ENCODE measurements at regions not wholly inside any gene's neighbourhood (a gene's known extent, or its start where the extent isn't known, plus 50 kb on each side); places are given as distances from the start of the nearest gene placed in this dataset.

DNA sequence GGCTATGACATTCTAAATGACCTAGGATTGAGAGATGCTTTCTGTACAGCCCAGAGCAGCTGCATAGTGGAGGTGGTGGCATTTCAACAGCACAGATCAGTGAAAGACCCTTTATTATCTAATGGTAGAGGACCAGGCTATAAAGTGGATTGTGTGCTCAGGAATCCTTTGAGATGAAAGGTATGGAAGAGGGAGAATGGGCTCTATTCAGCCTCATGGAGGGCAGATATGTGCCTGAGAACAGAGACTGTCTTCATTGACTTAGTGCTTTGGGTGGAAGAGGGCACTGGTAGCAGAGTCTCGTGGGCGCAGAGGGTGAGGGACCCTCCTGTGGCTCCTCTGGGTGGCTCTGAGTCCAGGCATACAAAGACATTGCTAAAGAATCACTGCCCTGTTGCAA lies 130.0 kb upstream of the SLC24A5 start:
- no peak overlapping the region for H3K9ac ChIP-seq (ENCODE audit: insufficient read depth in 1 of 2, low read length in 2 of 2)
- no peak overlapping the region for H3K27ac ChIP-seq (ENCODE audit: low read depth in 1 of 2, low read length in 1 of 2)
- no peaks in the 10 kb centered on the region for H3K9me3 ChIP-seq (ENCODE audit: control insufficient read depth in 4 of 4, insufficient read depth in 3 of 4, low read length in 3 of 4)
- H3K27me3 ChIP-seq (ENCODE audit: control insufficient read depth in 3 of 3, insufficient read depth in 3 of 3, low read length in 2 of 3), result no peaks in the 10 kb centered on the region
- no peak overlapping the region for H3K4me3 ChIP-seq
- ATAC-seq (ENCODE audit: insufficient read depth, low FRiP score), result no peak
- peaks cover 0 to 6% (median 0%) of the 10 kb centered on the region in 5 donors for H3K4me1 ChIP-seq (ENCODE audit: control insufficient read depth in 5 of 5, insufficient read depth in 5 of 5, low read length in 5 of 5)
- TF ChIP-seq, protein P1, sequence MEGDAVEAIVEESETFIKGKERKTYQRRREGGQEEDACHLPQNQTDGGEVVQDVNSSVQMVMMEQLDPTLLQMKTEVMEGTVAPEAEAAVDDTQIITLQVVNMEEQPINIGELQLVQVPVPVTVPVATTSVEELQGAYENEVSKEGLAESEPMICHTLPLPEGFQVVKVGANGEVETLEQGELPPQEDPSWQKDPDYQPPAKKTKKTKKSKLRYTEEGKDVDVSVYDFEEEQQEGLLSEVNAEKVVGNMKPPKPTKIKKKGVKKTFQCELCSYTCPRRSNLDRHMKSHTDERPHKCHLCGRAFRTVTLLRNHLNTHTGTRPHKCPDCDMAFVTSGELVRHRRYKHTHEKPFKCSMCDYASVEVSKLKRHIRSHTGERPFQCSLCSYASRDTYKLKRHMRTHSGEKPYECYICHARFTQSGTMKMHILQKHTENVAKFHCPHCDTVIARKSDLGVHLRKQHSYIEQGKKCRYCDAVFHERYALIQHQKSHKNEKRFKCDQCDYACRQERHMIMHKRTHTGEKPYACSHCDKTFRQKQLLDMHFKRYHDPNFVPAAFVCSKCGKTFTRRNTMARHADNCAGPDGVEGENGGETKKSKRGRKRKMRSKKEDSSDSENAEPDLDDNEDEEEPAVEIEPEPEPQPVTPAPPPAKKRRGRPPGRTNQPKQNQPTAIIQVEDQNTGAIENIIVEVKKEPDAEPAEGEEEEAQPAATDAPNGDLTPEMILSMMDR (IDR thresholded peaks at IDR 0.05; ENCODE audit: control extremely low read depth, extremely low read depth), result no peak
- DNase-seq, result no peak
- H3K36me3 ChIP-seq (ENCODE audit: control insufficient read depth in 4 of 4, insufficient read depth in 4 of 4, low read length in 4 of 4), result no peaks in the 10 kb centered on the region
- 95 to 98% methylated on average over 2 of the region's 2 CpGs for WGBS, 2 donors

DNA sequence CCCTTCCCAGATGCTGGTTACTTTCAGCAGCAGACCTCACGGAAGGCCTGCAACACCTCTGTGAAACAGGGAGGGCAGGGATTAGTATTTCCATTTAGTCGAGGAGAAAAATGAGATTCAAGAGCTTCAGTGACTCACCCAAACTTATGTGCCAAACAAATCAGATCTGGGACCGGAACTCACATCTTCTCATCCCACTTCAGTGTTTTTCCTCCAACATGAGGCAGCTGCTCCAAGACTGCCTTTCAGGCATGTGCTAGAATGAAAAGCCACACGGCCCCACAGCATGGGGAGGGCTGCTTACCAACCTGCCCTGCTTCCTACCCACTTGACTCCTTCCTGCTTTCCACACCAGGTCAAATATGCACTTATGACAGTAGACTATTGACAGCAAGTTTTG lies 129.4 kb upstream of the SLC24A5 start:
- TF ChIP-seq, protein P1 (IDR thresholded peaks at IDR 0.05; ENCODE audit: control extremely low read depth, extremely low read depth), result no peak
- no peak overlapping the region for H3K4me3 ChIP-seq
- 51 to 89% methylated on average over 4 of the region's 4 CpGs for WGBS, 2 donors
- H3K9ac ChIP-seq (ENCODE audit: insufficient read depth in 1 of 2, low read length in 2 of 2), result no peak overlapping the region
- ATAC-seq (ENCODE audit: insufficient read depth, low FRiP score) (no peak), DNase-seq (peak in 1 of 3 donors; percentile 13)
- H3K9me3 ChIP-seq (ENCODE audit: control insufficient read depth in 4 of 4, insufficient read depth in 3 of 4, low read length in 3 of 4), result no peaks in the 10 kb centered on the region
- H3K36me3 ChIP-seq (ENCODE audit: control insufficient read depth in 4 of 4, insufficient read depth in 4 of 4, low read length in 4 of 4), result no peaks in the 10 kb centered on the region
- H3K4me1 ChIP-seq (ENCODE audit: control insufficient read depth in 5 of 5, insufficient read depth in 5 of 5, low read length in 5 of 5), result peaks cover 0 to 6% (median 0%) of the 10 kb centered on the region in 5 donors
- no peaks in the 10 kb centered on the region for H3K27me3 ChIP-seq (ENCODE audit: control insufficient read depth in 3 of 3, insufficient read depth in 3 of 3, low read length in 2 of 3)
- H3K27ac ChIP-seq (ENCODE audit: low read depth in 1 of 2, low read length in 1 of 2), result no peak overlapping the region

DNA sequence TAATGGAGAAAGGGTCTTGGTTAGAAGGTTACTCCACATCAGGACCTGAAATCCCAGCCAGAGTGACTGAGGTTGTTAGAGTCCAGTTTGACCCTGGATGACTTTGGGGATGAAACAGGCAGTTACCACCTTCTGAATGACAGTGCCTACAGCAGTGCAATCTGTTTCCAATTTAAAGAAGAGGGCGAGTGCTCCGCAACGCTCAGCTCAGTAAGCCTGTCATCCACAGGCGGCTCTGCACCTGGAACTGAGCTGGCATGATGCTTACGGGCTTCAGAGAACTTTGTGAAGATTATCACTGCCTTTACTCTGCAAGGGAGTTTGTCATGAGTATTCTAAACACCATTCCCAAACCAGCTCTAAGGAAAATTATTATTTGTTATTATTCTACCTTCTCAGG lies 127.7 kb upstream of the SLC24A5 start:
- Histone ChIP-seq H3K4me1 (ENCODE audit: control insufficient read depth in 5 of 5, insufficient read depth in 5 of 5, low read length in 5 of 5) (no peaks in the 10 kb centered on the region), H3K36me3 (ENCODE audit: control insufficient read depth in 4 of 4, insufficient read depth in 4 of 4, low read length in 4 of 4) (no peaks in the 10 kb centered on the region), H3K9ac (ENCODE audit: insufficient read depth in 1 of 2, low read length in 2 of 2) (no peak overlapping the region), H3K9me3 (ENCODE audit: control insufficient read depth in 4 of 4, insufficient read depth in 3 of 4, low read length in 3 of 4) (peaks cover 0 to 3% (median 0%) of the 10 kb centered on the region in 4 donors), H3K27ac (ENCODE audit: low read depth in 1 of 2, low read length in 1 of 2) (no peak overlapping the region), H3K4me3 (no peak overlapping the region), H3K27me3 (ENCODE audit: control insufficient read depth in 3 of 3, insufficient read depth in 3 of 3, low read length in 2 of 3) (no peaks in the 10 kb centered on the region)
- no peak for ATAC-seq (ENCODE audit: insufficient read depth, low FRiP score)
- 96% methylated on average over 5 of the region's 5 CpGs for WGBS, 2 donors
- TF ChIP-seq, protein P1 (IDR thresholded peaks at IDR 0.05; ENCODE audit: control extremely low read depth, extremely low read depth), result no peak
- DNase-seq, result no peak

Measured in lung (tissue), 11 donors.